PC-3 (cell line): ENCODE measurements at regions not wholly inside any gene's neighbourhood (a gene's known extent, or its start where the extent isn't known, plus 50 kb on each side); places are given as distances from the start of the nearest gene placed in this dataset.

Source experiments
- ATAC-seq: fragments of 200-7000 bp; cut with Tn5 transposase; 2 replicates; pipeline ENCODE4 v1.9.1; 2020; ENCODE audit warnings: mild to moderate bottlenecking, moderate library complexity
- BruUV-seq: library from RNA; stranded (reverse); fragments of 400-500 nt; replicated peaks from 2 replicates; lab custom pipeline; 2021; lab: Mats Ljungman, UMichigan
- CTCF ChIA-PET: fragments of 300-600 bp; sonication (Branson Sonifier 250); formaldehyde crosslinking; loops from one replicate; lab custom pipeline; 2022; ENCODE audit warnings: antibody characterized with exemption; lab: Charles Lee
- POLR2A ChIA-PET: fragments of 300-600 bp; sonication (Branson Sonifier 250); formaldehyde crosslinking; loops from one replicate; lab custom pipeline; 2022; ENCODE audit warnings: antibody characterized with exemption; ENCODE audit not compliant: unreplicated experiment; lab: Charles Lee
- DNase-seq: peaks from one replicate; pipeline ENCODE4 v3.0.0-alpha.2; 2015
- H2AFZ ChIP-seq: fragments of 300-600 bp; sonication (generic); 2 replicates; pipeline ENCODE4 v1.6.0; 2016; ENCODE audit warnings: antibody characterized with exemption, low read length
- H3F3A ChIP-seq: fragments of 300-600 bp; sonication (generic); one replicate; pipeline ENCODE4 v1.6.0; 2017; ENCODE audit warnings: antibody characterized with exemption, low read length, control low read depth, mild to moderate bottlenecking; ENCODE audit not compliant: unreplicated experiment
- H3K27ac ChIP-seq: fragments of 300-600 bp; sonication (generic); 2 replicates; pipeline ENCODE4 v1.5.1; 2016; ENCODE audit warnings: mild to moderate bottlenecking, low read length
- H3K27me3 ChIP-seq: fragments of 300-600 bp; sonication (generic); 2 replicates; pipeline ENCODE4 v1.6.1; 2016; ENCODE audit warnings: low read length, mixed read lengths
- H3K36me3 ChIP-seq: fragments of 300-600 bp; sonication (generic); 2 replicates; pipeline ENCODE4 v1.6.1; 2016; ENCODE audit warnings: low read depth, mixed run types, low read length, mixed read lengths
- H3K4me1 ChIP-seq: fragments of 300-600 bp; sonication (generic); 2 replicates; pipeline ENCODE4 v1.5.1; 2016; ENCODE audit warnings: low read length; ENCODE audit not compliant: insufficient read depth
- H3K4me2 ChIP-seq: fragments of 300-600 bp; sonication (generic); 2 replicates; pipeline ENCODE4 v1.6.0; 2016; ENCODE audit warnings: low read length
- H3K4me3 ChIP-seq: fragments of 300-600 bp; sonication (generic); 2 replicates; pipeline ENCODE4 v1.5.1; 2016; ENCODE audit warnings: mild to moderate bottlenecking, low read length, mixed read lengths
- H3K79me2 ChIP-seq: fragments of 300-600 bp; sonication (generic); 2 replicates; pipeline ENCODE4 v1.6.1; 2017; ENCODE audit warnings: low read length, mixed read lengths
- H3K9ac ChIP-seq: fragments of 300-600 bp; sonication (generic); 2 replicates; pipeline ENCODE4 v1.6.0; 2016; ENCODE audit warnings: mild to moderate bottlenecking, low read length
- H3K9me2 ChIP-seq: fragments of 300-600 bp; sonication (generic); replicated peaks from 2 replicates; pipeline ENCODE4 v1.6.1; 2016; ENCODE audit warnings: mixed run types, low read length, mixed read lengths
- H3K9me3 ChIP-seq: fragments of 300-600 bp; sonication (generic); 2 replicates; pipeline ENCODE4 v1.6.1; 2016; ENCODE audit warnings: low read length, mixed read lengths
- H4K20me1 ChIP-seq: fragments of 300-600 bp; sonication (generic); 2 replicates; pipeline ENCODE4 v1.6.1; 2016; ENCODE audit warnings: low read length, mixed read lengths
- CTCF ChIP-seq: fragments of 300-600 bp; sonication (generic); conservative IDR thresholded peaks from 2 replicates; pipeline ENCODE4 v1.5.1; 2017; ENCODE audit warnings: antibody characterized with exemption, low read depth, mild to moderate bottlenecking, low read length
- EZH2 ChIP-seq: fragments of 300-600 bp; sonication (generic); IDR thresholded peaks from one replicate; pipeline ENCODE4 v1.6.1; 2017; ENCODE audit warnings: antibody characterized with exemption, mild to moderate bottlenecking, low read length; ENCODE audit not compliant: unreplicated experiment
- EZH2phosphoT487 ChIP-seq: fragments of 300-600 bp; sonication (generic); IDR thresholded peaks from 2 replicates; pipeline ENCODE4 v1.6.1; 2018; ENCODE audit warnings: mild to moderate bottlenecking, antibody characterized with exemption, low read length, borderline replicate concordance
- intact Hi-C: fragments of 100-400 bp; cut with micrococcal nuclease; formaldehyde crosslinking; loops from 2 replicates; pipeline ENCODE4 v1.9.0; 2023

- H3K27ac ChIP-seq: no peak overlapping the region
- H3K36me3 ChIP-seq: no peaks in the 10 kb centered on the region
- intact Hi-C loops: no loop called here
- ChIA-PET CTCF (no interaction called here), POLR2A (no interaction called here)
- TF ChIP-seq EZH2: no peak
- H3K9ac ChIP-seq: no peak overlapping the region
- H3K4me2 ChIP-seq: no peak overlapping the region
- ATAC-seq: no peak
- no peaks in the 10 kb centered on the region for H3K9me2 ChIP-seq
- H3K9me3 ChIP-seq: no peaks in the 10 kb centered on the region
- H2AFZ ChIP-seq: no peak overlapping the region
- no peaks in the 10 kb centered on the region for H3K4me1 ChIP-seq
- no peaks in the 10 kb centered on the region for H4K20me1 ChIP-seq
- H3F3A ChIP-seq: no peaks in the 10 kb centered on the region
- DNase-seq: no peak
- BruUV-seq: no TSS peak
- H3K27me3 ChIP-seq: no peaks in the 10 kb centered on the region
- H3K4me3 ChIP-seq: no peak overlapping the region
- H3K79me2 ChIP-seq: no peaks in the 10 kb centered on the region
Observed at GRCh38 chr10:21056461-21056860, 159.3 kb upstream of the NEBL start.

GRCh38 chr10:21055339-21056135 lies 158.4 kb upstream of the NEBL start:
- Histone ChIP-seq H3K9ac (no peak overlapping the region), H3K36me3 (no peaks in the 10 kb centered on the region), H2AFZ (no peak overlapping the region), H3K9me3 (no peaks in the 10 kb centered on the region), H3K4me3 (no peak overlapping the region), H3K79me2 (no peaks in the 10 kb centered on the region), H3K9me2 (no peaks in the 10 kb centered on the region), H3K4me1 (no peaks in the 10 kb centered on the region), H3F3A (no peaks in the 10 kb centered on the region), H4K20me1 (no peaks in the 10 kb centered on the region), H3K27ac (no peak overlapping the region), H3K4me2 (no peak overlapping the region), H3K27me3 (no peaks in the 10 kb centered on the region)
- intact Hi-C loops: no loop called here
- POLR2A ChIA-PET: no interaction called here
- CTCF ChIA-PET: no interaction called here
- DNase-seq (no peak), ATAC-seq (no peak)
- TF ChIP-seq EZH2phosphoT487 (no peak), EZH2 (no peak), CTCF (no peak)
- no TSS peak for BruUV-seq

GRCh38 chr10:21053953-21054690 lies 157.0 kb upstream of the NEBL start:
- intact Hi-C loops: no loop called here
- POLR2A ChIA-PET: no interaction called here

More at GRCh38 chr10:21053953-21054690, 157.0 kb upstream of the NEBL start:
- Histone ChIP-seq H3K4me1 (no peaks in the 10 kb centered on the region), H3K36me3 (no peaks in the 10 kb centered on the region), H3K27me3 (no peaks in the 10 kb centered on the region), H3F3A (no peaks in the 10 kb centered on the region), H3K79me2 (no peaks in the 10 kb centered on the region), H3K27ac (no peak overlapping the region), H3K4me2 (no peak overlapping the region), H2AFZ (no peak overlapping the region), H3K9me3 (no peaks in the 10 kb centered on the region), H4K20me1 (no peaks in the 10 kb centered on the region), H3K9me2 (no peaks in the 10 kb centered on the region), H3K9ac (no peak overlapping the region), H3K4me3 (no peak overlapping the region)
- DNase-seq (no peak), ATAC-seq (no peak)
- TF ChIP-seq CTCF (no peak), EZH2phosphoT487 (no peak), EZH2 (no peak)
- BruUV-seq: no TSS peak
- CTCF ChIA-PET: no interaction called here
